ENCODE measurements at regions not wholly inside any gene's neighbourhood (a gene's known extent, or its start where the extent isn't known, plus 50 kb on each side); places are given as distances from the start of the nearest gene placed in this dataset.

DNA sequence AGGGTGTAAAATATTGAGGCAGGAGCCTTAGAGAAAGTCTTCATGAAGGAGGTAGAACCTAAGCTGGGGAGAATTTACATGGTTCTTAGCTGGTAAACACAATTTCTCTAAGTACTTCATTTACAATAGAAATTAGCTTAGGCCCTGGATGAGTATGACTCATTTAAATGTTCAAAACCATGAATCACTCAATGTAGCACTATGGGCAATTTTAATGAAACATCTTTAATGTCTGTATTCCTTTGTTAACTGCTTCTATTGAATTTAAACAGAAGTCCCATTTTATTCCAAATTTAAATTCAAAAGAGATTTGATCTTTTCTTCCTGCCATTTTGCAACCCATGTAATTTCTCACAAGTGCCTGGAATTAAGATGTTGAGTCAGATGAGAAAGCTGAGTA, 252.1 kb downstream of the RFC3 start:
- DNase-seq (no peak), ATAC-seq (ENCODE audit: insufficient read depth, low read depth) (no peak)
- H3K9ac ChIP-seq (ENCODE audit: low read depth, low read length): no peak overlapping the region
- H3K27ac ChIP-seq (ENCODE audit: low read length): no peak overlapping the region
- H3K9me3 ChIP-seq (ENCODE audit: insufficient read depth, low read length, severe bottlenecking): no peaks in the 10 kb centered on the region
- no peaks in the 10 kb centered on the region for H3K27me3 ChIP-seq (ENCODE audit: insufficient read depth, low read length, poor library complexity)
- no peak overlapping the region for H2AFZ ChIP-seq (ENCODE audit: low read depth, low read length)
- H4K20me1 ChIP-seq (ENCODE audit: insufficient read depth, low read length): no peaks in the 10 kb centered on the region
- no peak overlapping the region for H3K4me3 ChIP-seq (ENCODE audit: low read depth in 1 of 2, low read length in 2 of 2)
- H3K79me2 ChIP-seq (ENCODE audit: insufficient read depth, low read length): no peaks in the 10 kb centered on the region
- H3K36me3 ChIP-seq (ENCODE audit: insufficient read depth, low read length): no peaks in the 10 kb centered on the region
- H3K4me2 ChIP-seq (ENCODE audit: insufficient read depth, low read length): no peak overlapping the region
- no peaks in the 10 kb centered on the region for H3K4me1 ChIP-seq (ENCODE audit: insufficient read depth, low read length)
- TF ChIP-seq, protein P1, sequence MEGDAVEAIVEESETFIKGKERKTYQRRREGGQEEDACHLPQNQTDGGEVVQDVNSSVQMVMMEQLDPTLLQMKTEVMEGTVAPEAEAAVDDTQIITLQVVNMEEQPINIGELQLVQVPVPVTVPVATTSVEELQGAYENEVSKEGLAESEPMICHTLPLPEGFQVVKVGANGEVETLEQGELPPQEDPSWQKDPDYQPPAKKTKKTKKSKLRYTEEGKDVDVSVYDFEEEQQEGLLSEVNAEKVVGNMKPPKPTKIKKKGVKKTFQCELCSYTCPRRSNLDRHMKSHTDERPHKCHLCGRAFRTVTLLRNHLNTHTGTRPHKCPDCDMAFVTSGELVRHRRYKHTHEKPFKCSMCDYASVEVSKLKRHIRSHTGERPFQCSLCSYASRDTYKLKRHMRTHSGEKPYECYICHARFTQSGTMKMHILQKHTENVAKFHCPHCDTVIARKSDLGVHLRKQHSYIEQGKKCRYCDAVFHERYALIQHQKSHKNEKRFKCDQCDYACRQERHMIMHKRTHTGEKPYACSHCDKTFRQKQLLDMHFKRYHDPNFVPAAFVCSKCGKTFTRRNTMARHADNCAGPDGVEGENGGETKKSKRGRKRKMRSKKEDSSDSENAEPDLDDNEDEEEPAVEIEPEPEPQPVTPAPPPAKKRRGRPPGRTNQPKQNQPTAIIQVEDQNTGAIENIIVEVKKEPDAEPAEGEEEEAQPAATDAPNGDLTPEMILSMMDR (IDR thresholded peaks at IDR 0.05; ENCODE audit: borderline replicate concordance, extremely low read depth, low read length, poor library complexity, severe bottlenecking): no peak
- no peak for TF ChIP-seq EZH2 (IDR thresholded peaks at IDR 0.05; ENCODE audit: borderline replicate concordance, low read depth, low read length, severe bottlenecking)

DNA sequence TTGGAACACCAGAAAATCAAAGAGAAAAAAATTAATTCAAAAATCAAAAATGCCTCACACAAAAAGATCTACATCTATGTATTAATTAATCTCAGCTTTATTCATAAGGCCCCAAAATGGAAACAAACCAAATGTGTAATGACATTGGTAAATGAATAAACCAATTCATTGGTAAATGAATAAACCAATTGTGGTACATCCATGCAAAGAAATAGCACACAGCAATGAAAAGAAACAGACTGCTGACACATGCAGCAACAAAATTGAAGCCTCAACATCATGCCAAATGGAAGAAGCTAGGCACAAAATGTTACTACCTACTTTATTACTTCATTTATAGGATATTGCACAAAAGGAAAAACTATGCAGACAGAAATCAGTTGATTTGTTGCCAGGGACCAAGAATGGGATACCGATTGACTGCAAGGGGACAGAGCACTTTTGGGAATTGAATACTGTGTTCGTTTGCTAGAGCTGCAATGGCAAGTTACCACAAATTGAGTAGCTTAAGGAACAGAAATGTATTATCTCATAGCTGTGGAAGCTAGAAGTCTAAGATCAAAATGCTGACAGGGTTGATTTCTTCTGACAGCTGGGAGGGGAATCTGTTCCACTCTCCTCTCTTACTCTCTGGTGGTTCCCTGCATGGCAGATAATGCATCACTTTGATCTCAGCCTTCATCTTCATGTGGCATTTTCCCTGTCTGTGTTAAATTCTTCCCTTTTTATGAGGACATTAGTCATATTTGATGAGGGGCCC, 252.8 kb downstream of the RFC3 start:
- no peaks in the 10 kb centered on the region for H4K20me1 ChIP-seq (ENCODE audit: insufficient read depth, low read length)
- no peaks in the 10 kb centered on the region for H3K79me2 ChIP-seq (ENCODE audit: insufficient read depth, low read length)
- no peak overlapping the region for H3K9ac ChIP-seq (ENCODE audit: low read depth, low read length)
- H3K4me2 ChIP-seq (ENCODE audit: insufficient read depth, low read length): no peak overlapping the region
- no peak overlapping the region for H3K27ac ChIP-seq (ENCODE audit: low read length)
- H3K4me3 ChIP-seq (ENCODE audit: low read depth in 1 of 2, low read length in 2 of 2): no peak overlapping the region
- no peak for TF ChIP-seq EZH2 (IDR thresholded peaks at IDR 0.05; ENCODE audit: borderline replicate concordance, low read depth, low read length, severe bottlenecking)
- H3K36me3 ChIP-seq (ENCODE audit: insufficient read depth, low read length): no peaks in the 10 kb centered on the region
- ATAC-seq (ENCODE audit: insufficient read depth, low read depth) (no peak), DNase-seq (no peak)
- H3K4me1 ChIP-seq (ENCODE audit: insufficient read depth, low read length): no peaks in the 10 kb centered on the region
- no peaks in the 10 kb centered on the region for H3K27me3 ChIP-seq (ENCODE audit: insufficient read depth, low read length, poor library complexity)
- H2AFZ ChIP-seq (ENCODE audit: low read depth, low read length): no peak overlapping the region
- H3K9me3 ChIP-seq (ENCODE audit: insufficient read depth, low read length, severe bottlenecking): no peaks in the 10 kb centered on the region

DNA sequence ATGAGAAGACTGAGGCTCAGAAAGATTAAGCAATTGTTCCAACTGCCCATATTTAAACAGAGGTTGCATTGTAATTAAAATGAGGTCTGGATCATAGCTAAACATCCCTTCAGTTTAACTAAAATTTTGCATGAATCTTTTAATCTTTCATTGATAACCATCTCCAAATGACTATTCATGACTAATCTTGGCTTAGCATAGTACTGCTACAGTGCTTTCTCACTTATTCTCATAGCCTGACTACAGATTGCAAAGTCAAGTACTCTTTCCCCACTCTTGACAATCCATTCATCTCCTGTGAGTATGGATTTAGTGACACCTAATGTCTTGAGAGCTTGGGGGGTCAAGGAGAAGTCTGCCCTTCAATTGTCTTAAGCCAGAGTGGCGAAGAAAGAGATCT, 258.4 kb downstream of the RFC3 start:
- no peak overlapping the region for H3K4me2 ChIP-seq (ENCODE audit: insufficient read depth, low read length)
- ATAC-seq (ENCODE audit: insufficient read depth, low read depth): no peak
- H3K36me3 ChIP-seq (ENCODE audit: insufficient read depth, low read length): no peaks in the 10 kb centered on the region
- H4K20me1 ChIP-seq (ENCODE audit: insufficient read depth, low read length): no peaks in the 10 kb centered on the region
- no peaks in the 10 kb centered on the region for H3K27me3 ChIP-seq (ENCODE audit: insufficient read depth, low read length, poor library complexity)
- H3K27ac ChIP-seq (ENCODE audit: low read length): no peak overlapping the region
- TF ChIP-seq, protein P1 (IDR thresholded peaks at IDR 0.05; ENCODE audit: borderline replicate concordance, extremely low read depth, low read length, poor library complexity, severe bottlenecking): no peak
- no peak for TF ChIP-seq EZH2 (IDR thresholded peaks at IDR 0.05; ENCODE audit: borderline replicate concordance, low read depth, low read length, severe bottlenecking)
- no peak overlapping the region for H3K4me3 ChIP-seq (ENCODE audit: low read depth in 1 of 2, low read length in 2 of 2)
- no peak for DNase-seq
- H3K79me2 ChIP-seq (ENCODE audit: insufficient read depth, low read length): no peaks in the 10 kb centered on the region
- no peaks in the 10 kb centered on the region for H3K9me3 ChIP-seq (ENCODE audit: insufficient read depth, low read length, severe bottlenecking)
- H3K9ac ChIP-seq (ENCODE audit: low read depth, low read length): no peak overlapping the region
- H3K4me1 ChIP-seq (ENCODE audit: insufficient read depth, low read length): no peaks in the 10 kb centered on the region
- H2AFZ ChIP-seq (ENCODE audit: low read depth, low read length): no peak overlapping the region

DNA sequence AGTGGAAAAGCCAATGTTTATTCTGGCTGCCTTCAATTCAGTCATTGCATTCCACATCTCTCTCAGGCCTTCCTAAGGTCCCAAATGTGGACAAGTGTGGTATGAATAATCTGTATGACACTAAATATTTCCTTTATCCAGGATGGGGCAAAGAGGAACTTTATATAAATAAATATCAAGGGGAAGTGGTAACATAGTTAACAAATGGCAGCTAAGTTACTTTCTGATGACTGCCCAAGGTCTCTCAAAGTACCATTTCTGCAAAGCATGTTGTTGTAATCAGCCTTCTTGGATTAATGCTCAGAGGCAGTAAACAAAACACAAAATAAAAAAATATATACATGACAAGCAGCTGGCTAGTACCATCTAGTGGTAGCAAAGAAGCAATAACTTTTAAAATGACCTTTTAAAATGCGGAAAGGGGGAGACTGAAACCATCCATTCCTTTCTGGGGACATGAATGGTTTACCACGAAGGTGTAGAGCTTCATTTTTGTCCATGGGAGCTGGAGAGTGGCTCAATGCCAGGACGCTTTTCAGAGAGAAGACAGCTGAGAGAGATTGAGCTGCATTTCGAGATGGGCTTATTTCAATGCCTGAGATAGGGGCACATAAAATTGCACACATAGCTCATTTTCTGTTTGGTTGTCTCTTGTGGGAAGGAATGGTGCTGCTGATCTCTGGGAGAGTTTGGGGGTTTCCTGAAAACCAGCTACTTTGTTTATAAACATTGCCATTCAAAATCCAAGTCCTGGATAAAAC, 259.2 kb downstream of the RFC3 start:
- no peak for DNase-seq
- H3K9ac ChIP-seq (ENCODE audit: low read depth, low read length): no peak overlapping the region
- ATAC-seq (ENCODE audit: insufficient read depth, low read depth): no peak
- no peaks in the 10 kb centered on the region for H4K20me1 ChIP-seq (ENCODE audit: insufficient read depth, low read length)
- no peaks in the 10 kb centered on the region for H3K36me3 ChIP-seq (ENCODE audit: insufficient read depth, low read length)
- H3K79me2 ChIP-seq (ENCODE audit: insufficient read depth, low read length): no peaks in the 10 kb centered on the region
- H2AFZ ChIP-seq (ENCODE audit: low read depth, low read length): no peak overlapping the region
- no peaks in the 10 kb centered on the region for H3K9me3 ChIP-seq (ENCODE audit: insufficient read depth, low read length, severe bottlenecking)
- no peaks in the 10 kb centered on the region for H3K27me3 ChIP-seq (ENCODE audit: insufficient read depth, low read length, poor library complexity)
- TF ChIP-seq EZH2 (IDR thresholded peaks at IDR 0.05; ENCODE audit: borderline replicate concordance, low read depth, low read length, severe bottlenecking): no peak
- TF ChIP-seq, protein P1 (IDR thresholded peaks at IDR 0.05; ENCODE audit: borderline replicate concordance, extremely low read depth, low read length, poor library complexity, severe bottlenecking): peak; percentile 44
- H3K4me3 ChIP-seq (ENCODE audit: low read depth in 1 of 2, low read length in 2 of 2): no peak overlapping the region
- no peak overlapping the region for H3K4me2 ChIP-seq (ENCODE audit: insufficient read depth, low read length)
- no peaks in the 10 kb centered on the region for H3K4me1 ChIP-seq (ENCODE audit: insufficient read depth, low read length)
- H3K27ac ChIP-seq (ENCODE audit: low read length): no peak overlapping the region

All from DND-41 (cell line).